ENCODE measurements at regions not wholly inside any gene's neighbourhood (a gene's known extent, or its start where the extent isn't known, plus 50 kb on each side); places are given as distances from the start of the nearest gene placed in this dataset.

DNA sequence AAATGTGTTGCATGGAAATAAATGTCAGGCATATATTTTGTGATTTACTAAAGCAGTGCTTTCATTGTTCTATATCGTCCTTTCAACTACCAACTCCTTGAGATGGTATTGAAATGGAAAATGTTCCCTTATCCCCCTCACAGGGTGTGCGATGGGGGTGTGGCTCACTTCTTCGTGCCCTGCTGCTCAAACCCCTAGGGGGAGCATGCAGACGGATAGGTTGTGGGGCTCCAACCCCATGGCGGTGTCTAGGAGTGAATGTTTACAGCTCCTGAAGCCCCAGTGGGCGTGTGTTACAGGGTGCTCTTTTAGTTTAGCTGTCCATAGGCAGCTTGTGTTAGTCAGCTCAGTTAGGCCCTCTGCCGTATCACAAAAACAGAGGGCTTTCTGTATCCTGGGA, 287.7 kb upstream of the EMCN start:
- TF ChIP-seq CTCF (IDR thresholded peaks at IDR 0.05) (no peak), POLR2AphosphoS5 (IDR thresholded peaks at IDR 0.05; ENCODE audit: insufficient read depth in 1 of 2, low read depth in 1 of 2) (no peak), POLR2A (IDR thresholded peaks at IDR 0.05) (no peak)

All from vagina (tissue), 2 donors.